SK-N-SH (cell line): ENCODE measurements at regions not wholly inside any gene's neighbourhood (a gene's known extent, or its start where the extent isn't known, plus 50 kb on each side); places are given as distances from the start of the nearest gene placed in this dataset.

Experiments used
- CTCF ChIA-PET: fragments of 300-600, 350-600 bp; formaldehyde crosslinking; extraction: SDS; loops from one replicate; lab custom pipeline; 2021; lab: Yijun Ruan, JAX
- POLR2A ChIA-PET: fragments of 350-600 bp; sonication (Branson Sonifier 250); formaldehyde crosslinking; extraction: SDS; loops from one replicate; lab custom pipeline; 2020; ENCODE audit warnings: antibody characterized with exemption, inconsistent platforms; lab: Yijun Ruan, JAX
- DNase-seq: peaks from one replicate; pipeline ENCODE4 v3.0.0; 2012
- H2AFZ ChIP-seq: fragments of 200-600 bp; sonication (generic); 2 replicates; pipeline ENCODE4 v1.8.1; 2016; ENCODE audit warnings: antibody characterized with exemption, mild to moderate bottlenecking, low read depth
- H3F3A ChIP-seq: fragments of 200-600 bp; sonication (generic); replicated peaks from 2 replicates; pipeline ENCODE3; 2016; ENCODE audit warnings: antibody characterized with exemption, mild to moderate bottlenecking; ENCODE audit not compliant: insufficient read depth
- H3K27ac ChIP-seq, 2 experiments: fragments of 200-500 bp in 1 of 2; fragments of 200-600 bp in 1 of 2; sonication (Bioruptor generic) in 1 of 2; sonication (generic), shearing (Covaris generic) in 1 of 2; 2 replicates each; pipeline versions ENCODE4 v1.5.1 to v1.6.1; 2014 to 2016; ENCODE audit warnings: low read depth in 2 of 2, inconsistent platforms in 1 of 2, low read length in 1 of 2, mild to moderate bottlenecking in 1 of 2, mixed read lengths in 1 of 2
- H3K27me3 ChIP-seq: fragments of 200-600 bp; sonication (generic), shearing (Covaris generic); 2 replicates; pipeline ENCODE4 v1.6.1; 2016; ENCODE audit warnings: mixed run types; ENCODE audit not compliant: insufficient read depth
- H3K36me3 ChIP-seq, 2 experiments: fragments of 200-500 bp in 1 of 2; fragments of 200-600 bp in 1 of 2; sonication (Bioruptor generic) in 1 of 2; sonication (generic) in 1 of 2; replicated peaks in 1 of 2; 2 replicates each; pipeline versions ENCODE3 to v1.5.1; 2014 to 2016; ENCODE audit warnings: low read length in 1 of 2, mild to moderate bottlenecking in 1 of 2; ENCODE audit not compliant: insufficient read depth in 2 of 2, control insufficient read depth in 1 of 2
- H3K4me1 ChIP-seq, 2 experiments: fragments of 200-500 bp in 1 of 2; fragments of 200-600 bp in 1 of 2; sonication (Bioruptor generic) in 1 of 2; sonication (generic), shearing (Covaris generic) in 1 of 2; 2 replicates each; pipeline versions ENCODE4 v1.5.1 to v1.6.1; 2014 to 2016; ENCODE audit warnings: low read depth in 1 of 2, low read length in 1 of 2, mixed run types in 1 of 2; ENCODE audit not compliant: insufficient read depth in 2 of 2, control insufficient read depth in 1 of 2
- H3K4me2 ChIP-seq: fragments of 200-600 bp; sonication (generic), shearing (Covaris generic); 2 replicates; pipeline ENCODE4 v1.6.1; 2017; ENCODE audit warnings: mixed run types
- H3K4me3 ChIP-seq, 2 experiments: fragments of 200-500 bp in 1 of 2; fragments of 200-600 bp in 1 of 2; sonication (Bioruptor generic) in 1 of 2; sonication (generic), shearing (Covaris generic) in 1 of 2; 2 replicates each; pipeline versions ENCODE4 v1.5.1 to v1.8.1; 2014 to 2016; ENCODE audit warnings: low read depth in 2 of 2, inconsistent platforms in 1 of 2, low read length in 1 of 2, mild to moderate bottlenecking in 1 of 2, mixed read lengths in 1 of 2, moderate library complexity in 1 of 2
- H3K79me2 ChIP-seq: fragments of 200-600 bp; sonication (generic); 2 replicates; pipeline ENCODE4 v1.8.1; 2017; ENCODE audit warnings: mild to moderate bottlenecking; ENCODE audit not compliant: insufficient read depth
- H3K9ac ChIP-seq: fragments of 200-600 bp; sonication (generic); 2 replicates; pipeline ENCODE4 v1.6.1; 2017; ENCODE audit warnings: mixed run types
- H3K9me2 ChIP-seq: fragments of 200-600 bp; sonication (generic); 2 replicates; pipeline ENCODE4 v1.6.1; 2017; ENCODE audit warnings: mixed run types
- H3K9me3 ChIP-seq: fragments of 200-600 bp; sonication (generic); 2 replicates; pipeline ENCODE4 v1.6.1; 2017; ENCODE audit warnings: mixed run types, mild to moderate bottlenecking, moderate library complexity
- H4K20me1 ChIP-seq: fragments of 200-600 bp; sonication (generic); 2 replicates; pipeline ENCODE4 v1.6.1; 2017; ENCODE audit warnings: mild to moderate bottlenecking, mixed run types; ENCODE audit not compliant: insufficient read depth
- CHD2 ChIP-seq: fragments of 150-350 bp; IDR thresholded peaks from 2 replicates; pipeline ENCODE4 v1.6.1; 2018; ENCODE audit warnings: low read length; ENCODE audit not compliant: partially characterized antibody
- CTCF ChIP-seq: fragments of 200-600 bp; sonication (generic); IDR thresholded peaks from 2 replicates; pipeline ENCODE4 v1.6.1; 2017; ENCODE audit warnings: antibody characterized with exemption, mild to moderate bottlenecking, moderate library complexity
- ELF1 ChIP-seq: IDR thresholded peaks from 2 replicates; pipeline ENCODE4 v1.4.0; 2012
- EZH2phosphoT487 ChIP-seq: fragments of 200-600 bp; sonication (generic); IDR thresholded peaks from 2 replicates; pipeline ENCODE4 v1.6.1; 2017; ENCODE audit warnings: low read depth, mixed run types, mild to moderate bottlenecking, antibody characterized with exemption, moderate library complexity, borderline replicate concordance
- FOSL2 ChIP-seq: IDR thresholded peaks from 2 replicates; pipeline ENCODE4 v1.4.0; 2012; ENCODE audit warnings: low read depth, mild to moderate bottlenecking, moderate library complexity, borderline replicate concordance
- FOXJ3 ChIP-seq: sonication (generic); formaldehyde crosslinking; IDR thresholded peaks from 2 replicates; pipeline ENCODE4 v1.5.1; 2020; ENCODE audit warnings: mild to moderate bottlenecking, missing genetic modification reagents
- FOXM1 ChIP-seq: IDR thresholded peaks from 2 replicates; pipeline ENCODE4 v1.4.0; 2012; ENCODE audit warnings: low read depth, mild to moderate bottlenecking
- GABPA ChIP-seq: IDR thresholded peaks from 2 replicates; pipeline ENCODE4 v1.4.0; 2012; ENCODE audit warnings: low read depth, mild to moderate bottlenecking
- JUND ChIP-seq: IDR thresholded peaks from 2 replicates; pipeline ENCODE4 v1.4.0; 2012
- NFIC ChIP-seq: IDR thresholded peaks from 2 replicates; pipeline ENCODE4 v1.4.0; 2012; ENCODE audit warnings: borderline replicate concordance
- PBX3 ChIP-seq: IDR thresholded peaks from 2 replicates; pipeline ENCODE4; 2012
- RAD21 ChIP-seq: IDR thresholded peaks from 2 replicates; pipeline ENCODE4 v1.6.1; 2012; ENCODE audit warnings: mild to moderate bottlenecking, low read length
- RCOR1 ChIP-seq: fragments of 150-350 bp; IDR thresholded peaks from 2 replicates; pipeline ENCODE4 v1.6.1; 2017; ENCODE audit warnings: antibody characterized with exemption, low read length
- RXRA ChIP-seq: IDR thresholded peaks from 2 replicates; pipeline ENCODE4 v1.4.0; 2012; ENCODE audit warnings: low read depth, mild to moderate bottlenecking, borderline replicate concordance
- TAF1 ChIP-seq: IDR thresholded peaks from 2 replicates; pipeline ENCODE4 v1.6.1; 2012; ENCODE audit warnings: low read depth, mild to moderate bottlenecking, low read length, moderate library complexity, borderline replicate concordance
- TCF12 ChIP-seq: IDR thresholded peaks from 2 replicates; pipeline ENCODE4 v1.4.0; 2012
- USF2 ChIP-seq: fragments of 150-350 bp; IDR thresholded peaks from 2 replicates; pipeline ENCODE4 v1.6.1; 2017; ENCODE audit warnings: antibody characterized with exemption, low read length, low read depth, borderline replicate concordance
- ZBTB33 ChIP-seq: IDR thresholded peaks from 2 replicates; pipeline ENCODE4 v1.4.0; 2012; ENCODE audit warnings: low read depth, borderline replicate concordance

- no peaks in the 10 kb centered on the region for H3K79me2 ChIP-seq
- no peaks in the 10 kb centered on the region for H3F3A ChIP-seq
- H3K9me3 ChIP-seq: no peaks in the 10 kb centered on the region
- no peaks in the 10 kb centered on the region for H3K27me3 ChIP-seq
- no peaks in the 10 kb centered on the region; a peak in 2 of 4 replicates for H3K4me1 ChIP-seq
- no peak overlapping the region for H3K4me3 ChIP-seq
- POLR2A ChIA-PET: no interaction called here
- no peak overlapping the region for H3K27ac ChIP-seq
- no peak for DNase-seq
- H3K4me2 ChIP-seq: no peak overlapping the region
- H2AFZ ChIP-seq: no peak overlapping the region
- H3K36me3 ChIP-seq: no peaks in the 10 kb centered on the region
- no peaks in the 10 kb centered on the region for H3K9me2 ChIP-seq
- TF ChIP-seq RXRA (no peak), CTCF (no peak), ELF1 (no peak), NFIC (no peak), USF2 (no peak), RCOR1 (no peak), GABPA (no peak), TAF1 (no peak), FOXJ3 (CRISPR knock-in tag) (no peak), FOSL2 (no peak), EZH2phosphoT487 (no peak), TCF12 (no peak), CHD2 (no peak), JUND (no peak), ZBTB33 (no peak), FOXM1 (no peak), PBX3 (no peak), RAD21 (no peak)
- TF ChIP-seq, all 33 proteins: peak for 0
- H4K20me1 ChIP-seq: no peaks in the 10 kb centered on the region
- no peak overlapping the region for H3K9ac ChIP-seq
- CTCF ChIA-PET: no interaction called here
These were observed 561.2 kb upstream of the SLITRK1 start for GRCh38 chr13:84443463-84443862.
